IMR-90 (cell line): ENCODE measurements at regions not wholly inside any gene's neighbourhood (a gene's known extent, or its start where the extent isn't known, plus 50 kb on each side); places are given as distances from the start of the nearest gene placed in this dataset.
A peak's percentile ranks its signal among the peaks of the same experiment; 100 is the strongest.

Source experiments
- ATAC-seq: fragments of 200-7000 bp; cut with Tn5 transposase; 2 replicates; pipeline ENCODE4 v1.9.1; 2020; ENCODE audit warnings: low read depth, mild to moderate bottlenecking, moderate library complexity
- BruUV-seq: library from RNA; stranded (reverse); fragments of 400-500 nt; replicated peaks from 2 replicates; lab custom pipeline; 2021; lab: Mats Ljungman, UMichigan
- CTCF ChIA-PET: fragments of 300-600 bp; formaldehyde crosslinking; extraction: SDS; loops from one replicate; lab custom pipeline; 2021; ENCODE audit warnings: antibody characterized with exemption; lab: Yijun Ruan, JAX
- POLR2A ChIA-PET: fragments of 300-600 bp; sonication (Branson Sonifier 250); formaldehyde crosslinking; loops from one replicate; lab custom pipeline; 2022; ENCODE audit warnings: antibody characterized with exemption; ENCODE audit not compliant: unreplicated experiment; lab: Charles Lee
- DNase-seq: peaks from one replicate; pipeline ENCODE4 v3.0.0; 2013
- H2AFZ ChIP-seq: replicated peaks from 2 replicates; pipeline ENCODE3; 2013; ENCODE audit warnings: low read length, mild to moderate bottlenecking; ENCODE audit not compliant: poor library complexity
- H2AK5ac ChIP-seq: 2 replicates; pipeline ENCODE4 v1.6.1; 2013; ENCODE audit warnings: low read depth, low read length, inconsistent platforms
- H2AK9ac ChIP-seq: replicated peaks from 2 replicates; pipeline ENCODE3; 2013; ENCODE audit warnings: mild to moderate bottlenecking, low read depth, low read length, moderate library complexity; ENCODE audit not compliant: poor library complexity
- H2BK120ac ChIP-seq: 2 replicates; pipeline ENCODE4 v1.6.1; 2013; ENCODE audit warnings: low read depth, low read length, inconsistent platforms
- H2BK15ac ChIP-seq: 3 replicates; pipeline ENCODE4 v1.6.1; 2013; ENCODE audit warnings: low read depth, low read length, inconsistent platforms
- H2BK20ac ChIP-seq: 2 replicates; pipeline ENCODE4 v1.6.1; 2013; ENCODE audit warnings: low read depth, mild to moderate bottlenecking, inconsistent platforms, low read length, moderate library complexity
- H2BK5ac ChIP-seq: 2 replicates; pipeline ENCODE4 v1.6.1; 2013; ENCODE audit warnings: mild to moderate bottlenecking, low read depth, low read length, inconsistent platforms; ENCODE audit not compliant: poor library complexity, severe bottlenecking
- H3K14ac ChIP-seq: replicated peaks from 2 replicates; pipeline ENCODE4 v1.6.1; 2013; ENCODE audit warnings: low read depth, low read length, inconsistent platforms
- H3K18ac ChIP-seq: 2 replicates; pipeline ENCODE4 v1.6.1; 2013; ENCODE audit warnings: low read depth, low read length, control low read depth
- H3K23ac ChIP-seq: 2 replicates; pipeline ENCODE4 v1.6.1; 2013; ENCODE audit warnings: low read depth, low read length, inconsistent platforms
- H3K27ac ChIP-seq: 2 replicates; pipeline ENCODE4 v1.5.1; 2013; ENCODE audit warnings: mild to moderate bottlenecking, control low read depth, low read length; ENCODE audit not compliant: insufficient read depth
- H3K27me3 ChIP-seq: 2 replicates; pipeline ENCODE4 v1.6.1; 2013; ENCODE audit warnings: low read length; ENCODE audit not compliant: control insufficient read depth, insufficient read depth
- H3K36me3 ChIP-seq: 2 replicates; pipeline ENCODE4 v1.6.1; 2013; ENCODE audit warnings: low read length, mixed read lengths; ENCODE audit not compliant: control insufficient read depth, insufficient read depth
- H3K4ac ChIP-seq: 2 replicates; pipeline ENCODE4 v1.6.1; 2013; ENCODE audit warnings: low read depth, low read length, inconsistent platforms
- H3K4me1 ChIP-seq: 2 replicates; pipeline ENCODE4 v1.6.1; 2013; ENCODE audit warnings: low read length, mixed read lengths; ENCODE audit not compliant: control insufficient read depth, insufficient read depth
- H3K4me2 ChIP-seq: 2 replicates; pipeline ENCODE4 v1.6.1; 2013; ENCODE audit warnings: low read depth, mild to moderate bottlenecking, control low read depth, low read length, moderate library complexity
- H3K4me3 ChIP-seq: 2 replicates; pipeline ENCODE4 v1.5.1; 2013; ENCODE audit warnings: low read depth, mild to moderate bottlenecking, control low read depth, low read length, moderate library complexity; ENCODE audit not compliant: insufficient read depth
- H3K56ac ChIP-seq: 2 replicates; pipeline ENCODE4 v1.6.1; 2013; ENCODE audit warnings: low read length, inconsistent platforms; ENCODE audit not compliant: insufficient read depth; ENCODE audit errors: extremely low read depth
- H3K79me1 ChIP-seq, 2 experiments: 2 replicates each; pipeline ENCODE4 v1.6.1; 2013; ENCODE audit warnings: low read length in 2 of 2, inconsistent platforms in 1 of 2, low read depth in 1 of 2
- H3K9ac ChIP-seq: 2 replicates; pipeline ENCODE4 v1.6.1; 2013; ENCODE audit warnings: low read depth, low read length, control low read depth
- H3K9me1 ChIP-seq: 2 replicates; pipeline ENCODE4 v1.6.1; 2013; ENCODE audit warnings: low read length, inconsistent platforms; ENCODE audit not compliant: insufficient read depth
- H3K9me3 ChIP-seq: 2 replicates; pipeline ENCODE4 v1.6.1; 2013; ENCODE audit warnings: low read length; ENCODE audit not compliant: control insufficient read depth, insufficient read depth
- H4K20me1 ChIP-seq: 2 replicates; pipeline ENCODE4 v1.6.1; 2013; ENCODE audit warnings: low read length, inconsistent platforms; ENCODE audit not compliant: insufficient read depth
- H4K5ac ChIP-seq: 2 replicates; pipeline ENCODE4 v1.6.1; 2013; ENCODE audit warnings: mild to moderate bottlenecking, low read depth, low read length, control low read depth
- H4K8ac ChIP-seq, 2 experiments: 2 replicates each; pipeline ENCODE4 v1.6.1; 2013; ENCODE audit warnings: low read depth in 2 of 2, low read length in 2 of 2, control low read depth in 1 of 2, inconsistent platforms in 1 of 2
- H4K91ac ChIP-seq: 2 replicates; pipeline ENCODE4 v1.6.1; 2013; ENCODE audit warnings: low read depth, low read length, inconsistent platforms; ENCODE audit not compliant: insufficient read depth
- BHLHE40 ChIP-seq: fragments of 150-350 bp; IDR thresholded peaks from 2 replicates; pipeline ENCODE4 v1.6.1; 2016; ENCODE audit warnings: mild to moderate bottlenecking, low read depth, low read length
- CEBPB ChIP-seq: IDR thresholded peaks from 2 replicates; pipeline ENCODE4 v1.6.1; 2012; ENCODE audit warnings: low read depth, low read length, improper control_type of control experiment
- CHD1 ChIP-seq: IDR thresholded peaks from 2 replicates; pipeline ENCODE4 v1.6.1; 2012; ENCODE audit warnings: low read depth, low read length, improper control_type of control experiment
- CTCF ChIP-seq: conservative IDR thresholded peaks from 2 replicates; pipeline ENCODE4 v1.5.1; 2012; ENCODE audit warnings: mild to moderate bottlenecking, low read depth, low read length, improper control_type of control experiment
- ELK1 ChIP-seq: fragments of 150-350 bp; IDR thresholded peaks from 2 replicates; pipeline ENCODE4 v1.6.1; 2016; ENCODE audit warnings: low read depth, mild to moderate bottlenecking, low read length, moderate library complexity, borderline replicate concordance
- FOS ChIP-seq: fragments of 150-350 bp; IDR thresholded peaks from 2 replicates; pipeline ENCODE4 v1.6.1; 2016; ENCODE audit warnings: low read depth, low read length
- NFE2L2 ChIP-seq: fragments of 150-350 bp; IDR thresholded peaks from 2 replicates; pipeline ENCODE4 v1.6.1; 2016; ENCODE audit warnings: low read depth, mild to moderate bottlenecking, low read length
- RAD21 ChIP-seq: IDR thresholded peaks from 2 replicates; pipeline ENCODE4 v1.6.1; 2012; ENCODE audit warnings: low read length, improper control_type of control experiment
- RFX5 ChIP-seq: IDR thresholded peaks from 2 replicates; pipeline ENCODE4 v1.8.0; 2012; ENCODE audit warnings: low read depth, mild to moderate bottlenecking, low read length, moderate library complexity
- SMC3 ChIP-seq: fragments of 150-350 bp; IDR thresholded peaks from 2 replicates; pipeline ENCODE4 v1.6.1; 2016; ENCODE audit warnings: low read depth, mild to moderate bottlenecking, antibody characterized with exemption, low read length, moderate library complexity
- USF2 ChIP-seq: fragments of 150-350 bp; IDR thresholded peaks from 2 replicates; pipeline ENCODE4 v1.6.1; 2017; ENCODE audit warnings: mild to moderate bottlenecking, antibody characterized with exemption, low read length, low read depth
- WGBS, 2 experiments: methylation state at CpG; one replicate each; pipeline versions ENCODE4 v1.1.5 to v1.1.7; 2013; ENCODE audit warnings: missing lambda C conversion rate in 2 of 2; ENCODE audit not compliant: insufficient read length in 1 of 2; ENCODE audit errors: extremely low coverage in 2 of 2; 5-methylcytosine and 5-hydroxymethylcytosine counted together
- dilution Hi-C: fragments of 300-500 bp; cut with HindIII; formaldehyde crosslinking; loops from one replicate; pipeline ENCODE4 v1.14.3; 2018; ENCODE audit warnings: low sequenced_read_pairs; ENCODE audit not compliant: unreplicated experiment
- in situ Hi-C: fragments of 300-500 bp; cut with MboI; formaldehyde crosslinking; loops from 3 replicates; pipeline ENCODE4 v1.14.3; 2019; ENCODE audit warnings: low sequenced_read_pairs, inconsistent platforms, mixed read lengths
- intact Hi-C: fragments of 100-400 bp; cut with micrococcal nuclease; formaldehyde crosslinking; loops from 2 replicates; pipeline ENCODE4 v1.10.0; 2022

GRCh38 chr10:29039091-29039490 lies 249.8 kb upstream of the LYZL1 start:
- no TSS peak for BruUV-seq
- intact Hi-C loops, result loop anchor here (1.0 kb wide), 1 partner anchor 360 kb away; no protein-coding TSS in a partner anchor

More at GRCh38 chr10:29039091-29039490, 249.8 kb upstream of the LYZL1 start:
- POLR2A ChIA-PET, result no interaction called here
- CTCF ChIA-PET, result interaction anchor here (0.8 to 1.5 kb wide), 4 partner anchors 22 to 375 kb away, joined by 3 to 4 read pairs (median 3); no protein-coding TSS in a partner anchor
- ATAC-seq, result no peak
- Histone ChIP-seq H3K27me3 (no peaks in the 10 kb centered on the region), H3K27ac (peak overlapping the region; percentile 67; the same call in 1 of the 2 replicates), H2AFZ (peak overlapping the region; percentile 53), H4K5ac (peak overlapping the region; percentile 68), H2AK5ac (peak overlapping the region; percentile 87), H2BK5ac (peak overlapping the region; percentile 69), H2BK20ac (peak overlapping the region; percentile 95), H3K9ac (no peak overlapping the region; the same call in 1 of the 2 replicates), H3K4me3 (no peak overlapping the region), H2BK120ac (peak overlapping the region; percentile 92), H3K18ac (peak overlapping the region; percentile 89), H3K4me2 (no peak overlapping the region), H3K23ac (peak overlapping the region; percentile 85; the same call in 1 of the 2 replicates), H3K56ac (0 out of 2 replicates have a peak overlapping the region, but pooled peaks have one; percentile 24), H4K20me1 (peaks cover 4% of the 10 kb centered on the region; the same call in 1 of the 2 replicates), H3K9me3 (no peaks in the 10 kb centered on the region), H3K9me1 (peaks cover 12% of the 10 kb centered on the region), H2BK15ac (peak overlapping the region; percentile 39; the same call in 2 of the 3 replicates), H3K36me3 (no peaks in the 10 kb centered on the region), H3K14ac (peak overlapping the region; percentile 90), H3K4me1 (peaks cover 23% of the 10 kb centered on the region), H4K91ac (peak overlapping the region; percentile 96), H2AK9ac (peak overlapping the region; percentile 0), H4K8ac (peak overlapping the region; percentile 6 to 81), H3K4ac (peak overlapping the region; percentile 93), H3K79me1 (no peaks in the 10 kb centered on the region)
- no peak for DNase-seq
- in situ Hi-C loops, result no loop called here
- 100% methylated on average over 3 of the region's 5 CpGs; no CpG with 5 or more reads in 1 of the 2 experiments for WGBS, 2 experiments
- TF ChIP-seq BHLHE40 (no peak), NFE2L2 (no peak), SMC3 (no peak), CTCF (no peak), CHD1 (no peak), USF2 (no peak), ELK1 (no peak), RAD21 (no peak), FOS (no peak), RFX5 (no peak), CEBPB (no peak)
- dilution Hi-C loops, result no loop called here
